SJCRH30 (cell line): ENCODE measurements at regions not wholly inside any gene's neighbourhood (a gene's known extent, or its start where the extent isn't known, plus 50 kb on each side); places are given as distances from the start of the nearest gene placed in this dataset.

ENCODE experiments used
- DNase-seq, 2 experiments: peaks; one replicate each; pipeline ENCODE4 v3.0.0-alpha.2; 2015 to 2020
- H3K27ac ChIP-seq: fragments of 250-450 bp; sonication (Bioruptor Pico); 2 replicates; pipeline ENCODE4 v1.5.1; 2020; ENCODE audit warnings: mild to moderate bottlenecking, moderate library complexity
- H3K27me3 ChIP-seq: fragments of 250-450 bp; sonication (Bioruptor Pico); 2 replicates; pipeline ENCODE4 v1.5.1; 2020; ENCODE audit warnings: mild to moderate bottlenecking, moderate library complexity
- H3K36me3 ChIP-seq: fragments of 250-450 bp; sonication (Bioruptor Pico); 2 replicates; pipeline ENCODE4 v1.5.1; 2020; ENCODE audit warnings: mild to moderate bottlenecking, moderate library complexity
- H3K4me1 ChIP-seq: fragments of 250-450 bp; sonication (Bioruptor Pico); 2 replicates; pipeline ENCODE4 v1.5.1; 2020; ENCODE audit warnings: mild to moderate bottlenecking, moderate library complexity
- H3K4me3 ChIP-seq: fragments of 250-450 bp; sonication (Bioruptor Pico); 2 replicates; pipeline ENCODE4 v1.5.1; 2020; ENCODE audit warnings: mild to moderate bottlenecking, moderate library complexity
- H3K9me3 ChIP-seq: fragments of 250-450 bp; sonication (Bioruptor Pico); replicated peaks from 2 replicates; pipeline ENCODE4 v1.5.1; 2020; ENCODE audit warnings: mild to moderate bottlenecking, moderate library complexity

- peak; percentile 49 to 56 for DNase-seq
- Histone ChIP-seq H3K4me1 (peaks cover 22% of the 10 kb centered on the region), H3K9me3 (no peaks in the 10 kb centered on the region; the same call in 1 of the 2 replicates), H3K4me3 (no peak overlapping the region), H3K27ac (no peak overlapping the region), H3K27me3 (no peaks in the 10 kb centered on the region), H3K36me3 (no peaks in the 10 kb centered on the region)
These were observed 70.2 kb downstream of the RND3 start for GRCh38 chr2:150417278-150417677.

GRCh38 chr2:150415022-150415421 is 72.4 kb downstream of the RND3 start:
- H3K9me3 ChIP-seq = no peaks in the 10 kb centered on the region; the same call in 1 of the 2 replicates
- DNase-seq = no peak
- H3K4me1 ChIP-seq = peaks cover 38% of the 10 kb centered on the region
- H3K27ac ChIP-seq = no peak overlapping the region
- no peaks in the 10 kb centered on the region for H3K36me3 ChIP-seq
- H3K27me3 ChIP-seq = no peaks in the 10 kb centered on the region
- no peak overlapping the region for H3K4me3 ChIP-seq

DNA sequence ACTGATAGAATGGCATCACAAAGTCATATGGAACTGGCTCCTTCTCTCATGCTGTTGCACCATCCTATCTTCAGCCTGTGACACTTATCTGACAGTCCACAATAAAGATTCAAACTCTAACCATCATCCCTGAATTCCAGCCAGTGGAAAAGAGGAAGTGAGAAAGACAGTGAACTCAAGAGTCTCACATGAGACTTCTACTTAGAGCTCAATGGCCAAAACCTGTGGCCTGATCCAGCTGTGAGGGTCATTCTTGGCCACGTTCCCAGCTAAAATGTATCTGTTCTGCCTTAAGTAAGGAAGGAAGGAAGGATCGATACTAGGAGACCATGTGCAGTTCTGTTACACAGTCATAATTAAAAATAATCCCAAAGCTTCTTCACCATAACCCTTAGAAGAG is 73.6 kb downstream of the RND3 start:
- no peaks in the 10 kb centered on the region for H3K36me3 ChIP-seq
- H3K9me3 ChIP-seq = no peaks in the 10 kb centered on the region; the same call in 1 of the 2 replicates
- no peak overlapping the region for H3K4me3 ChIP-seq
- no peak for DNase-seq
- peaks cover 38% of the 10 kb centered on the region for H3K4me1 ChIP-seq
- no peaks in the 10 kb centered on the region for H3K27me3 ChIP-seq
- H3K27ac ChIP-seq = no peak overlapping the region

GRCh38 chr2:150413366-150413765 is 74.1 kb downstream of the RND3 start:
- DNase-seq = peak; percentile 37 to 53
- H3K27me3 ChIP-seq = no peaks in the 10 kb centered on the region
- H3K4me3 ChIP-seq = no peak overlapping the region
- no peak overlapping the region for H3K27ac ChIP-seq
- H3K9me3 ChIP-seq = no peaks in the 10 kb centered on the region; the same call in 1 of the 2 replicates
- H3K36me3 ChIP-seq = no peaks in the 10 kb centered on the region
- H3K4me1 ChIP-seq = peaks cover 38% of the 10 kb centered on the region

DNA sequence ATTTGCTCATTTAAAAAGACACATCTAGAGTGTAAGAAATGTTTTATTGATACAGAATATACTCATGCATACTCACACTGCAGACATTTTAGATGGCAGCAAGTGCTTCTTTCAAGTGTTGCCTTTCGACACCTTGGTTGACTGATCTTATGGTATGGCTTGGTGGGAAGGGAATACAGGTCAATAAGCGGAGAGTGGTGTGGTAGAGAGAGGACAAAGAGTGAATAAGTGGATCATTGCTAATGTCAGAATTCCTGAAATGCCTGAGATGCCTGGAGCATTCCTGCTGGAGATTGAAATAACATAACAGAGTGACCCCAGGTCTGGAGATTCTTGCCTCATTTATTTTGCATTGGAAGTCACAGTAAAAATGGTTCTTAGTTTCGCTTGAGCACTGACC is 76.7 kb downstream of the RND3 start:
- peak; percentile 42 to 49 for DNase-seq
- Histone ChIP-seq H3K4me3 (no peak overlapping the region), H3K36me3 (no peaks in the 10 kb centered on the region), H3K4me1 (peaks cover 32% of the 10 kb centered on the region), H3K27ac (peak overlapping the region; percentile 49), H3K27me3 (no peaks in the 10 kb centered on the region), H3K9me3 (no peaks in the 10 kb centered on the region)

- no peaks in the 10 kb centered on the region for H3K9me3 ChIP-seq
- H3K36me3 ChIP-seq = no peaks in the 10 kb centered on the region
- no peak overlapping the region for H3K27ac ChIP-seq
- H3K4me3 ChIP-seq = no peak overlapping the region
- DNase-seq = no peak
- H3K4me1 ChIP-seq = peaks cover 32% of the 10 kb centered on the region
- H3K27me3 ChIP-seq = no peaks in the 10 kb centered on the region
These were observed 78.3 kb downstream of the RND3 start for GRCh38 chr2:150409196-150409595.

DNA sequence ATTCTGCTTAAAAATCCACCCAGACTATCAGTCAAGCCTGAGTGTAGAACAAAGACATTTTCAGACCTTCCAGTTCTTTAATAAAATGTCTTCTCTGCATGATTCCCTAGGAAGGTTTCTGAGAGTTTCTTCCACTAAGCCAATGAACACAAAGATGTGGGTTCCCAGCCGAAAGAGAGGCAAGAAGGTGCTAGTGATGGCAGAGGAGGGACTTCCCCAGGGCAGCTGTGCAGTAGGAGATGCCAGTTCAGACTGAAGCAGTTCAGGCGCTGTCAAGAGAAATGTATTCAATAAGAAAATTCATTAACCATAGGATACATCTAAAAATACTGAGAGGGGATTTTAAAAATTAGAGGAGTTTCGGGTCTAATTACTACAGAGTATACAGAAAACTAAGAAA is 83.3 kb downstream of the RND3 start:
- Histone ChIP-seq H3K36me3 (no peaks in the 10 kb centered on the region), H3K4me3 (no peak overlapping the region), H3K4me1 (no peaks in the 10 kb centered on the region), H3K27ac (no peak overlapping the region), H3K27me3 (no peaks in the 10 kb centered on the region), H3K9me3 (no peaks in the 10 kb centered on the region)
- no peak for DNase-seq

- 0 out of 2 replicates have a peak overlapping the region, but pooled peaks have one; percentile 9 for H3K4me3 ChIP-seq
- H3K36me3 ChIP-seq = no peaks in the 10 kb centered on the region
- H3K27me3 ChIP-seq = no peaks in the 10 kb centered on the region
- no peak for DNase-seq
- no peak overlapping the region for H3K27ac ChIP-seq
- no peaks in the 10 kb centered on the region for H3K4me1 ChIP-seq
- no peaks in the 10 kb centered on the region for H3K9me3 ChIP-seq
These were observed 84.0 kb downstream of the RND3 start for GRCh38 chr2:150403457-150403856.

DNA sequence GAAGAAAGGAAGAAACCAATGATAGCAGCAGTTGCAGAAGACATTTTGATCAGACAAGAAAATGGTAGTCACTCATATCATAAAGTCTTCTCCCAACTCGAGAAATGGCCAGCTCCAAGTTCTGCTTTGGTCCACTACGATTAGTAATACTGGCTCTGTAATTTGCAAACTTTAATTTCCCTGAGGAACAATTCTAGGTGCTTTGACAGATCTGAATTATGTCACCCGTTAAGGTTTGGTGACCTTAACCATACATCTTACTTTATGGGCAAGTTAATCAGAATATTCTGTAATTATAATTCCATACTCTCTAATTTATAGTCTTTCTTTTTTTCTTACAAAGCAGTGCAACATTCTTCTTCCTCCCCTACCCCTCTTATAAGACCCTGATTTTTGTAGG is 84.5 kb downstream of the RND3 start:
- H3K36me3 ChIP-seq = no peaks in the 10 kb centered on the region
- no peaks in the 10 kb centered on the region for H3K4me1 ChIP-seq
- H3K4me3 ChIP-seq = no peak overlapping the region
- DNase-seq = no peak
- no peaks in the 10 kb centered on the region for H3K9me3 ChIP-seq
- no peaks in the 10 kb centered on the region for H3K27me3 ChIP-seq
- H3K27ac ChIP-seq = no peak overlapping the region

- Histone ChIP-seq H3K27ac (no peak overlapping the region), H3K27me3 (no peaks in the 10 kb centered on the region), H3K36me3 (no peaks in the 10 kb centered on the region), H3K4me1 (no peaks in the 10 kb centered on the region), H3K9me3 (no peaks in the 10 kb centered on the region), H3K4me3 (no peak overlapping the region)
- no peak for DNase-seq
These were observed 86.6 kb downstream of the RND3 start for GRCh38 chr2:150400849-150401248.

- Histone ChIP-seq H3K9me3 (no peaks in the 10 kb centered on the region), H3K27ac (no peak overlapping the region), H3K4me1 (no peaks in the 10 kb centered on the region), H3K36me3 (no peaks in the 10 kb centered on the region), H3K4me3 (no peak overlapping the region), H3K27me3 (no peaks in the 10 kb centered on the region)
- no peak for DNase-seq
These were observed 94.9 kb downstream of the RND3 start for GRCh38 chr2:150392614-150393013.

GRCh38 chr2:150391779-150392178 is 95.7 kb downstream of the RND3 start:
- Histone ChIP-seq H3K4me1 (no peaks in the 10 kb centered on the region), H3K36me3 (no peaks in the 10 kb centered on the region), H3K9me3 (no peaks in the 10 kb centered on the region), H3K27ac (no peak overlapping the region), H3K27me3 (no peaks in the 10 kb centered on the region), H3K4me3 (no peak overlapping the region)
- no peak for DNase-seq

DNA sequence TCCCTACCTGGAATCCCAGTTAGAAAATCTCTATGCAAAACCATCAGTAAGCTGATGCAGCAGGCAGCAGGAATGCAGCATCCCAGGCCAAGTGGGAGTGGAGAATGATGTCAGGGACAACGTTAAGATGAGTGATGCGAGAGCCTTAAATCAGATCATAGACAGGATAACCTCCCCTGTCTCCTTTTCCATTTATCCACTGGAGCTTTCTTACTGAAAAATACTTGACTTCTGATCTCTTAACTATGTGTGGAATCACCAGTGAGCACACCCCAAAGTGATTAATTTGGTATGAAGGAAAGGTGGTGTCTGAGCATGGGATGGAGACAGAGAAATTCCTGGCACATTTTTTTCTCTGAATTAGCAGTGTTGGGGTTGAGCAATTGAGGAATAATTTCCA is 98.0 kb downstream of the RND3 start:
- Histone ChIP-seq H3K27ac (no peak overlapping the region), H3K36me3 (no peaks in the 10 kb centered on the region), H3K4me1 (no peaks in the 10 kb centered on the region), H3K4me3 (no peak overlapping the region), H3K9me3 (peaks cover 4% of the 10 kb centered on the region; the same call in 1 of the 2 replicates), H3K27me3 (no peaks in the 10 kb centered on the region)
- DNase-seq = no peak

DNA sequence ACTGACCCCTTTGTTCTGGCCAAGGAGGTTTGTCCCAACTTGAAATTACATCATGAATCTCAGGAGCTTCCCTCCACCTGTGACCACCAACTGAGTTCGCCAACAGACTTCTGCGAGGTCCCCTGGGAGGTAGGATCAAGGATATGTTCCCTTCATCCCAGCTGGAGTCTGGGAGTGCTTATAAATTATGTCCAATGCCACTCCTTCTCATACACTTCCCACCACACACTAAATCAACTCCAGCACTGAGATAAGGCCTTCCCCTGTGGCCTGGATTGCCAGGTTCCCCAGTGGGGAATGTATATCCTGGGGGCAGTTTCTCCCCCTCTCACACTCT is 99.2 kb downstream of the RND3 start:
- no peaks in the 10 kb centered on the region for H3K36me3 ChIP-seq
- no peaks in the 10 kb centered on the region for H3K4me1 ChIP-seq
- H3K4me3 ChIP-seq = no peak overlapping the region
- peak in 1 of 2 experiments; percentile 13 for DNase-seq
- no peaks in the 10 kb centered on the region for H3K27me3 ChIP-seq
- H3K27ac ChIP-seq = no peak overlapping the region
- peaks cover 4% of the 10 kb centered on the region; the same call in 1 of the 2 replicates for H3K9me3 ChIP-seq

GRCh38 chr2:150387586-150388288 is 99.7 kb downstream of the RND3 start:
- Histone ChIP-seq H3K36me3 (no peaks in the 10 kb centered on the region), H3K4me1 (no peaks in the 10 kb centered on the region), H3K4me3 (no peak overlapping the region), H3K27ac (no peak overlapping the region), H3K27me3 (no peaks in the 10 kb centered on the region), H3K9me3 (peaks cover 4% of the 10 kb centered on the region; the same call in 1 of the 2 replicates)
- no peak for DNase-seq

GRCh38 chr2:150385211-150385610 is 102.3 kb downstream of the RND3 start:
- no peaks in the 10 kb centered on the region for H3K27me3 ChIP-seq
- peaks cover 4% of the 10 kb centered on the region for H3K9me3 ChIP-seq
- H3K36me3 ChIP-seq = no peaks in the 10 kb centered on the region
- H3K4me3 ChIP-seq = no peak overlapping the region
- no peaks in the 10 kb centered on the region for H3K4me1 ChIP-seq
- no peak for DNase-seq
- H3K27ac ChIP-seq = no peak overlapping the region
